Esophagus muscularis mucosa (tissue), 3 donors: ENCODE measurements at regions not wholly inside any gene's neighbourhood (a gene's known extent, or its start where the extent isn't known, plus 50 kb on each side); places are given as distances from the start of the nearest gene placed in this dataset.

Experiments used
- POLR2A ChIP-seq: fragments of 450-650 bp; IDR thresholded peaks from one replicate; pipeline ENCODE4 v1.6.1; 2017; ENCODE audit warnings: antibody characterized with exemption, moderate library complexity, mild to moderate bottlenecking, low read depth
- TF ChIP-seq, protein P1 (sequence below), 3 experiments: fragments of 200-600 bp in 2 of 3; fragments of 450-650 bp in 1 of 3; sonication (generic) in 2 of 3; IDR thresholded peaks; one replicate each; pipeline ENCODE4 v1.5.1; 2017 to 2019; ENCODE audit warnings: antibody characterized with exemption in 3 of 3, mild to moderate bottlenecking in 2 of 3, moderate library complexity in 1 of 3

DNA sequence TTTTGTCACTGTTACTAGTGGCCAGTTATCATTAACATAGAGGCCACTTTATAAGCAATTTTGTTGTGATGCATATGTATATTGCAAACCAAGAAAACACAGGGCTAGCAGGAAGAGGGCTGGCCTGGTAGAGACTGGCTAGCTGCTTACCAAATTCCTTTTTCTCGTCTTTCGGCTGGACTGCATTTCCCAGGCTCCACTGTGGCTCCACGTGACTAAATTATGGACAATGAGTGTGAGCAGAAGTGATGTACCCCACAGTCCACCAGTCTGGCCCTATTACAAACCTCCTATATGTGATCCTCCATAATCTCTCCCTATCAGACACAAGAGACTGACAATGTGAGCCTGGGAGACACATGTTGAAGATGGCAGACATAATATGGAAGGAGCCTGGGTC lies 257.0 kb downstream of the MFSD1 start:
- TF ChIP-seq, protein P1, sequence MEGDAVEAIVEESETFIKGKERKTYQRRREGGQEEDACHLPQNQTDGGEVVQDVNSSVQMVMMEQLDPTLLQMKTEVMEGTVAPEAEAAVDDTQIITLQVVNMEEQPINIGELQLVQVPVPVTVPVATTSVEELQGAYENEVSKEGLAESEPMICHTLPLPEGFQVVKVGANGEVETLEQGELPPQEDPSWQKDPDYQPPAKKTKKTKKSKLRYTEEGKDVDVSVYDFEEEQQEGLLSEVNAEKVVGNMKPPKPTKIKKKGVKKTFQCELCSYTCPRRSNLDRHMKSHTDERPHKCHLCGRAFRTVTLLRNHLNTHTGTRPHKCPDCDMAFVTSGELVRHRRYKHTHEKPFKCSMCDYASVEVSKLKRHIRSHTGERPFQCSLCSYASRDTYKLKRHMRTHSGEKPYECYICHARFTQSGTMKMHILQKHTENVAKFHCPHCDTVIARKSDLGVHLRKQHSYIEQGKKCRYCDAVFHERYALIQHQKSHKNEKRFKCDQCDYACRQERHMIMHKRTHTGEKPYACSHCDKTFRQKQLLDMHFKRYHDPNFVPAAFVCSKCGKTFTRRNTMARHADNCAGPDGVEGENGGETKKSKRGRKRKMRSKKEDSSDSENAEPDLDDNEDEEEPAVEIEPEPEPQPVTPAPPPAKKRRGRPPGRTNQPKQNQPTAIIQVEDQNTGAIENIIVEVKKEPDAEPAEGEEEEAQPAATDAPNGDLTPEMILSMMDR (IDR thresholded peaks at IDR 0.05), result no peak
- TF ChIP-seq POLR2A, result no peak
